ENCODE measurements at regions not wholly inside any gene's neighbourhood (a gene's known extent, or its start where the extent isn't known, plus 50 kb on each side); places are given as distances from the start of the nearest gene placed in this dataset.

- no peak for DNase-seq (ENCODE audit: low spot score)
Measured at GRCh38 chr15:95260856-95261255, 1029.5 kb downstream of the MCTP2 start.

- DNase-seq (ENCODE audit: low spot score) = no peak
Measured at GRCh38 chr15:95261546-95261945, 1030.2 kb downstream of the MCTP2 start.

GRCh38 chr15:95261968-95262367 lies 1030.6 kb downstream of the MCTP2 start:
- no peak for DNase-seq (ENCODE audit: low spot score)

GRCh38 chr15:95262866-95263564 lies 1031.7 kb downstream of the MCTP2 start:
- peak; percentile 27 for DNase-seq (ENCODE audit: low spot score)

GRCh38 chr15:95263751-95264150 lies 1032.4 kb downstream of the MCTP2 start:
- DNase-seq (ENCODE audit: low spot score) = no peak

GRCh38 chr15:95265419-95265997 lies 1034.1 kb downstream of the MCTP2 start:
- DNase-seq (ENCODE audit: low spot score) = no peak

- DNase-seq (ENCODE audit: low spot score) = peak; percentile 42
Measured at GRCh38 chr15:95266451-95267061, 1035.2 kb downstream of the MCTP2 start.

GRCh38 chr15:95267481-95267880 lies 1036.1 kb downstream of the MCTP2 start:
- no peak for DNase-seq (ENCODE audit: low spot score)

GRCh38 chr15:95269242-95270183 lies 1038.2 kb downstream of the MCTP2 start:
- no peak for DNase-seq (ENCODE audit: low spot score)

- DNase-seq (ENCODE audit: low spot score) = no peak
Measured at GRCh38 chr15:95274101-95274500, 1042.7 kb downstream of the MCTP2 start.

- peak; percentile 51 for DNase-seq (ENCODE audit: low spot score)
Measured at GRCh38 chr15:95277266-95277665, 1045.9 kb downstream of the MCTP2 start.

- DNase-seq (ENCODE audit: low spot score) = no peak
Measured at GRCh38 chr15:95278532-95279245, 1047.3 kb downstream of the MCTP2 start.

- no peak for DNase-seq (ENCODE audit: low spot score)
Measured at GRCh38 chr15:95279277-95280019, 1048.1 kb downstream of the MCTP2 start.

GRCh38 chr15:95280711-95281110 lies 1049.3 kb downstream of the MCTP2 start:
- DNase-seq (ENCODE audit: low spot score) = no peak

GRCh38 chr15:95281470-95281869 lies 1049.0 kb upstream of the NR2F2 start:
- no peak for DNase-seq (ENCODE audit: low spot score)

- no peak for DNase-seq (ENCODE audit: low spot score)
Measured at GRCh38 chr15:95284492-95284891, 1046.0 kb upstream of the NR2F2 start.

- peak; percentile 74 for DNase-seq (ENCODE audit: low spot score)
Measured at GRCh38 chr15:95284933-95285421, 1045.5 kb upstream of the NR2F2 start.

- DNase-seq (ENCODE audit: low spot score) = no peak
Measured at GRCh38 chr15:95286352-95286880, 1044.1 kb upstream of the NR2F2 start.

- no peak for DNase-seq (ENCODE audit: low spot score)
Measured at GRCh38 chr15:95287720-95288103, 1042.8 kb upstream of the NR2F2 start.

GRCh38 chr15:95288626-95289025 lies 1041.9 kb upstream of the NR2F2 start:
- DNase-seq (ENCODE audit: low spot score) = no peak
